ENCODE measurements at regions not wholly inside any gene's neighbourhood (a gene's known extent, or its start where the extent isn't known, plus 50 kb on each side); places are given as distances from the start of the nearest gene placed in this dataset.
"Not testable (repeated sequence)": the region's sequence is repeated elsewhere in the genome, so short reads cannot be mapped to it uniquely, and the experiment has no call there.

DNA sequence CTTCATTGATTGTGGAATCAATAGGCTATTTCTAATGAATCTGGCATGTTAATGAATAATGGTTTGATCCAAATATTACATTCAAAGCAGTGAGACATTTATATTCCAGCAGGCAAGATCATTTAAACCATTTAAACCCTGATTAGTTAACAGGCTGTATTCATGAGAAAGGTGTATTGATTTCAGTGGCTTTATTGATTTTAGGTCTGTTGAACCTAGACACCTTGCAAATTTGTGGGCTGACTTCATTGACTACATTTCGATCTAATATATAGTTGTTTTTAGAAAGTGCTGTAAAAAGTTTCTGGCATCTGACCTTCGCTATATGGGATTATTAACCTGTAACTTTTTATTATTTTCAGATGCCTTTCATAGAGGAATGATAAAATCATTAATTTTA, 900.1 kb upstream of the CITED2 start:
- TF ChIP-seq, protein P1, sequence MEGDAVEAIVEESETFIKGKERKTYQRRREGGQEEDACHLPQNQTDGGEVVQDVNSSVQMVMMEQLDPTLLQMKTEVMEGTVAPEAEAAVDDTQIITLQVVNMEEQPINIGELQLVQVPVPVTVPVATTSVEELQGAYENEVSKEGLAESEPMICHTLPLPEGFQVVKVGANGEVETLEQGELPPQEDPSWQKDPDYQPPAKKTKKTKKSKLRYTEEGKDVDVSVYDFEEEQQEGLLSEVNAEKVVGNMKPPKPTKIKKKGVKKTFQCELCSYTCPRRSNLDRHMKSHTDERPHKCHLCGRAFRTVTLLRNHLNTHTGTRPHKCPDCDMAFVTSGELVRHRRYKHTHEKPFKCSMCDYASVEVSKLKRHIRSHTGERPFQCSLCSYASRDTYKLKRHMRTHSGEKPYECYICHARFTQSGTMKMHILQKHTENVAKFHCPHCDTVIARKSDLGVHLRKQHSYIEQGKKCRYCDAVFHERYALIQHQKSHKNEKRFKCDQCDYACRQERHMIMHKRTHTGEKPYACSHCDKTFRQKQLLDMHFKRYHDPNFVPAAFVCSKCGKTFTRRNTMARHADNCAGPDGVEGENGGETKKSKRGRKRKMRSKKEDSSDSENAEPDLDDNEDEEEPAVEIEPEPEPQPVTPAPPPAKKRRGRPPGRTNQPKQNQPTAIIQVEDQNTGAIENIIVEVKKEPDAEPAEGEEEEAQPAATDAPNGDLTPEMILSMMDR (IDR thresholded peaks at IDR 0.05): no peak
- DNase-seq: no peak
- H3K27ac Mint-ChIP-seq: no peak overlapping the region
- H3K9me3 Mint-ChIP-seq: peaks cover 4% of the 10 kb centered on the region
- peaks cover 22% of the 10 kb centered on the region for H3K4me1 Mint-ChIP-seq (ENCODE audit: low read depth)
- H3K36me3 Mint-ChIP-seq (ENCODE audit: low read depth): peaks cover 5% of the 10 kb centered on the region; the same call in 1 of the 2 replicates
- H3K27me3 Mint-ChIP-seq (ENCODE audit: insufficient read depth): no peaks in the 10 kb centered on the region
- no peak overlapping the region for H3K4me3 Mint-ChIP-seq

DNA sequence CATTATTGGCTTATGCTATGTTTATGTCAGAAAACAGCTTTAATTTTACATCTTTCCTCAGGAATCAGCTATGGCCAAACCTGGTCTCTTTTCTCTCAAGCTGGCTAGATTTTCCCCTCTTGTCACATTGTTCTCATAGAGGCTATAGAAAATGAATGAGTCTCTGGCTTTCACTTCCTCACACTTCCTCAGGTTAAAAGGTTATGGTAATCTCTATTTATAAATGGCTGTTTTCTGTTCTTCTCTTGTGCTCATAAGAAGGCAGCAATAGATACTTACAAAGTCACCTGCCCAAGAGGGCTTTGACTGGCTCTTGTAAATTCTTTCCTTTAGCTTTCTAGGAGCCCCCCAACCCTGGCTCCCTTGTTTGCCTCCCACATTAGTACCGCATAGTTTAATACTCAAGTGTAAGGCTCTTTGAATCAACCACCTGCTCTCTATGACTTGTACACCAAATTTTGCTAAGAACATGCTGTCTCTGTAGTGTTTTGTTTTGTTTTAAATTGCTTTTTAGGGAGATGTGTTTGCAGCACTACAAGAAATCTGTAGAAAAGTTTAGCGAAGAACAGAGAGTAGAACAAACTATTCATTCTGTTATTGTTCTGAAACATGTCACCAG, 897.4 kb upstream of the CITED2 start:
- H3K4me1 Mint-ChIP-seq (ENCODE audit: low read depth): peaks cover 30% of the 10 kb centered on the region
- no peak for DNase-seq
- H3K36me3 Mint-ChIP-seq (ENCODE audit: low read depth): peaks cover 9% of the 10 kb centered on the region
- peaks cover 4% of the 10 kb centered on the region for H3K9me3 Mint-ChIP-seq
- TF ChIP-seq, protein P1 (IDR thresholded peaks at IDR 0.05): no peak
- H3K27ac Mint-ChIP-seq: no peak overlapping the region
- no peak overlapping the region for H3K4me3 Mint-ChIP-seq
- H3K27me3 Mint-ChIP-seq (ENCODE audit: insufficient read depth): no peaks in the 10 kb centered on the region

DNA sequence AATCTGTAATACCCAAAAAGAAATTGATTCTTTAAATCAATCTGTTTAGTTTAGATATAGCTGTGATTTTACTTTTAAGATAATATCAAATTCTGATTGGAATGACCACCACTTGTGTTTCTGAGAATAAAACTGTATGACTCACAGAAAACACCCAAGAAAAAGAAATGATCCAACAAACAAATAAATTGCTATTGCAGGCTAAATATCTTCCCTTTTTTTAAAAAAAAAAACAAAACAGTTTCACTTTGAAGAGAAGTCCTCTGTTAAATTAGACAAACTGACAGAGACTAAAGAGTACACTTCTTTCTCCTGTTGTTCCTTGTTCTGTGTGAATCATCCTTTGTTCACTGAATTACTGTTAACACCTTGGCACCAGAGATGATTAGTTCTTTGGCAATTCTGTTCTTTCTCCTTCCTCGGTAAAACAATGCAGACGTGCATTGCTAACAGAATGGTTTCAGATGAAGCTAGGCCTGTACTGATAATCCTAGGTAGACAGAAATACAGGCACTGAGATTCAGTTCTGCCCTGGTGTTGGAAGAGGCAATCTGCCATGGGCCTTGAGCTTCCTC, 895.2 kb upstream of the CITED2 start:
- H3K4me1 Mint-ChIP-seq (ENCODE audit: low read depth): peaks cover 16% of the 10 kb centered on the region
- DNase-seq: no peak
- peak overlapping the region; percentile 45; the same call in 1 of the 2 replicates for H3K4me3 Mint-ChIP-seq
- H3K27ac Mint-ChIP-seq: peak overlapping the region; percentile 66
- H3K27me3 Mint-ChIP-seq (ENCODE audit: insufficient read depth): no peaks in the 10 kb centered on the region
- H3K9me3 Mint-ChIP-seq: no peaks in the 10 kb centered on the region
- peaks cover 9% of the 10 kb centered on the region for H3K36me3 Mint-ChIP-seq (ENCODE audit: low read depth)
- TF ChIP-seq, protein P1 (IDR thresholded peaks at IDR 0.05): no peak

DNA sequence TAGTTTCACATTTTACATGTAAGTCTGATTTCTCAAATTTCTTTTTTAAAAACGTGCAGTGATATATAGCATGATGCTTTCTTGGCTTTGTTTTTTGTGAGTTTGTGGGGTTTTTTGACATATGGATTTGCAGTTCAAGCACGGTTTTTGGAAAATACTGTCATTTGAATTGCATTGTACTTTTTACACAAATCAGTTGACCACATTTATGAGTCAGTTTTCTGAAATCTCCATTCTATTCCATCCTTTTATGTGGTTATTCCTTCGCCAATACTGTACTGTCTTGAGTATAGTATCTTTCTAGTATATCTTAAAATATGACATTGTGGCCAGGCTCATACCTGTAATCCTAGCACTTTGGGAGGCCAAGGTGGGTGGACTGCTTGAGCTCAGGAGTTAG, 890.0 kb upstream of the CITED2 start:
- Mint-ChIP-seq H3K4me1 (ENCODE audit: low read depth) (peaks cover 16% of the 10 kb centered on the region), H3K27ac (no peak overlapping the region), H3K27me3 (ENCODE audit: insufficient read depth) (peaks cover 2% of the 10 kb centered on the region; the same call in 1 of the 2 replicates), H3K36me3 (ENCODE audit: low read depth) (peaks cover 9% of the 10 kb centered on the region), H3K4me3 (no peak overlapping the region), H3K9me3 (peaks cover 7% of the 10 kb centered on the region; the same call in 1 of the 2 replicates)
- TF ChIP-seq, protein P1 (IDR thresholded peaks at IDR 0.05): no peak
- no peak for DNase-seq

DNA sequence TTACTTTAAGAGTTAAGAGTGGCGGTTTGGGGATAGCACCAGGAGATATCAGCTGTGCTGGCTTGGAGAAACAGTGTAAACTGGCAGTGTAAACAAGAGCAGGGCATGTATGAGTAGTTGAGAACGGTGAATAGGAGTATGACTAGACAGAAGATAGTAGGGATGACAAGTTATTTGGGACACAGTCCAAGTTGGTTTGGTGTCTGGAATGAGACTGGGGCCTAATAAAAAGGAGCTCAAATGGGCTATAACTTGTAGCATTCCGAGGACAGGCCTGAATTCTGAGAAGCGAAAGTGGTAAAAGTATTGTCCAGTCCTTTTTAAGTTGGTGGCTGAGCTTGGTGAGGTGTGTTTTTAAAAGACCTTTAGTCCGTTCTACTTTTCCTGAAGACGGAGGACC, 883.9 kb upstream of the CITED2 start:
- H3K36me3 Mint-ChIP-seq (ENCODE audit: low read depth): peaks cover 11% of the 10 kb centered on the region
- H3K9me3 Mint-ChIP-seq; H3K4me3 Mint-ChIP-seq; H3K27me3 Mint-ChIP-seq (ENCODE audit: insufficient read depth): not testable (repeated sequence)
- DNase-seq: peak; percentile 62
- peaks cover 22% of the 10 kb centered on the region for H3K4me1 Mint-ChIP-seq (ENCODE audit: low read depth)
- H3K27ac Mint-ChIP-seq: peak overlapping the region; percentile 7; the same call in 1 of the 2 replicates

DNA sequence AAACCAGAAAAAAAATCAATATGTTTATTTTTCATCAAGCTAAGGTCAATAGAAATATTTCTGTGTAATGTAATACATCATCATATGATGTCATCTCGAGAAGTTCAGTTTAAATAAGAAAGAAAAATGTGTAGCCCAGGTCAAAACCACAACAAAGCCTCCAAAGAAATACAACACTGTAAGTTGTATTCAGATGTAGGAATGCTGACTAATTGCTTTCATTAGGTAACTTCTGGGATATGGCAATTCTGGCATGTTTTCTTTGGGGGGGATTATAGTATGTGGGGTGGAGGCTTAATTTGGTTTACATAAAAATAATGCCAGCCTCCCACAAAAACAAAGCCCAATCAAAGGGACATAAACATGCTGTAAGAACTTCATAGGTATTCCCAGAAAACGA, 881.8 kb upstream of the CITED2 start:
- TF ChIP-seq, protein P1 (IDR thresholded peaks at IDR 0.05): no peak
- no peak overlapping the region for H3K27ac Mint-ChIP-seq
- no peaks in the 10 kb centered on the region; the same call in 1 of the 2 replicates for H3K27me3 Mint-ChIP-seq (ENCODE audit: insufficient read depth)
- no peak overlapping the region for H3K4me3 Mint-ChIP-seq
- peaks cover 7% of the 10 kb centered on the region; the same call in 1 of the 2 replicates for H3K9me3 Mint-ChIP-seq
- DNase-seq: no peak
- peaks cover 37% of the 10 kb centered on the region for H3K4me1 Mint-ChIP-seq (ENCODE audit: low read depth)
- peaks cover 11% of the 10 kb centered on the region for H3K36me3 Mint-ChIP-seq (ENCODE audit: low read depth)

Measured in HFFc6 (cell line).